GM19395 (cell line): ENCODE measurements at regions not wholly inside any gene's neighbourhood (a gene's known extent, or its start where the extent isn't known, plus 50 kb on each side); places are given as distances from the start of the nearest gene placed in this dataset.
"Not testable (repeated sequence)": the region's sequence is repeated elsewhere in the genome, so short reads cannot be mapped to it uniquely, and the experiment has no call there.

ENCODE experiments used
- ATAC-seq: cut with Tn5 transposase; IDR thresholded peaks from one replicate; pipeline ENCODE4 v1.9.1; 2021; ENCODE audit warnings: mild to moderate bottlenecking, moderate library complexity; ENCODE audit not compliant: unreplicated experiment

- no peak for ATAC-seq
Measured at GRCh38 chr4:134911941-134912340, 710.4 kb upstream of the PABPC4L start.

GRCh38 chr4:134906404-134907023 is 704.9 kb upstream of the PABPC4L start:
- ATAC-seq: no peak

- ATAC-seq: no peak
Measured at GRCh38 chr4:134905061-134905460, 703.5 kb upstream of the PABPC4L start.

GRCh38 chr4:134888156-134888555 is 686.6 kb upstream of the PABPC4L start:
- no peak for ATAC-seq

GRCh38 chr4:134885436-134885835 is 683.8 kb upstream of the PABPC4L start:
- no peak for ATAC-seq

DNA sequence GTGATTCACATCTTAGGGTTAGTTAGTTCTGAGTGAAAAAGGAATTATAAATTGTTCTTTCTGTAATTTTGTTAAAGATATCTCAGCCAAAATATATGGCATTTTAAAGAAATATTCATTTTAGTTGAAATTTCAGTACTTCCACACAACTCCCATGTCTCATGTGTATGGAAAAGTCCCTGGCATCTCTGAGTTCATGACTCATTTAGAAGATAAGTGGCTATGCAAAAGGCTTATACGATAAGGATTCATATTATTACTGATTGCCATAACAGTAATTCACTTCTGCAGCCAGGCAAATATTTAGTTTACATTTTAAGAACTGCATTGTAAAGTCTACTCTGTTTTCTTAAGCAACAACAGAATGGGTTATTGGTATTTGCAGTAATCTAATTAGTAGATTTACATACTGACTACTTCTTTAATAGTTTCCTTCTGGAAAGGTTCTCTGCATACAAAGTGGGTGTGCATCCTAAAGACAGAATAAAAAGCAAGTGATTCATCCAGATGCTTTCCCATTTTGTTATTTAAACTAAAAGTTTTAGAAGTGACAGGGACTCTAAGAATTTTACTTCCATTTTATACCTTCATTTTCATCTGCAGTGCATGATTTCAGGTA is 682.4 kb upstream of the PABPC4L start:
- ATAC-seq: no peak

- ATAC-seq: no peak
Measured at GRCh38 chr4:134879019-134879418, 677.4 kb upstream of the PABPC4L start.

GRCh38 chr4:134867027-134867426 is 665.4 kb upstream of the PABPC4L start:
- ATAC-seq: no peak

DNA sequence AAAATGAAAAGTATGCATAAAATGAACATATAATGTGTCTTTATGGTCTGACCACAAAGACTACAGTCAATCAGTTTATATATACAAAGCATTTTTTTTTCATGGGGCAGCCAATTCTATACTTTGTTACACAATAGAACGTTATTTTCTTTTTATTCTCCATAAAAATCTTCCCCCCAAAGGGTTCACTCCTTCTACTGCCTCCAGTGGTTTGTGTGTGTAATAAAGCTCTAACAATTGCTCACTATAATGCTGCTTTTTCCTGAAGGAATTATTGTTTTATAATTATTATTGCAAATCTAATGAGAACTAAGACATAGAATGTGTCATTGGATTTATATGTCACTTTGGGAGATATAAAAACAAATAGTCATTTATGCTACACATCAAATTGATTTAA is 664.1 kb upstream of the PABPC4L start:
- no peak for ATAC-seq

DNA sequence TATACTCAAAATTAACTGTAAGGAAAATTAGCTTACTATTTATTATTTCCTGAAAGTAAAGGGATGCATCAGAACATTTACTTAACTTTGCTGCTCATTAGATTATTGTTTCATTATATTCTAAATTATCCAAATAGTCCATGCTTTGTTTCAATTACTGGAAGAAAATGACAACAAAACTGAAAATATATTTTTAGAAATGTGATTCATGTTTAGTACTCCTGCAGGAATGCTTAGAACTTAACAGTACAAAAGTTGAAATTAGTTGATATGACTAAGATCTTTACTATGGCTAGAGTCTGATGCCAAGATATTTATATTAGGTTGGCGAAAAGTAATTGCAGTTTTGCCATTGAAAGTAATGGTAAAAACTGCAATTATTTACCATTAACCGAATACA is 660.5 kb upstream of the PABPC4L start:
- no peak for ATAC-seq

DNA sequence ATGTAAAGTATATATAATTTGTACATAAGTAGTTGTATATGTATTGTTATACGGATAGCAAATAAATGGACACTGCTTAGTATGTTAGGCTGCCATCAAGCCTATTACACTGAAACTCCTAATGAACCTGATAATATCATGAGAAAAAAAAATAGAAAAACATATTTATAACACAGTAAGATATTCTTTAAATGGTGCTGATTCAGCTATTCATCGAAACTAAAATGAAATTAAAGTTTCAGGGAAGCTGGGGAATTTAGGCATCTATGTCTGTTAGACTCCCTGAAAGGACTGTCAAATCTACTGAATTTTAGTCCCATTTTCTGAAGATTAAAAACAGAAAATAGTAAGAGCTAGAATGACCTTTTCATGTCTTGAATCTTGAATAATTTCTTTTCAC is 647.1 kb upstream of the PABPC4L start:
- ATAC-seq: no peak

- ATAC-seq: not testable (repeated sequence)
Measured at GRCh38 chr4:134830741-134831140, 629.2 kb upstream of the PABPC4L start.

- no peak for ATAC-seq
Measured at GRCh38 chr4:134812611-134813010, 611.0 kb upstream of the PABPC4L start.

DNA sequence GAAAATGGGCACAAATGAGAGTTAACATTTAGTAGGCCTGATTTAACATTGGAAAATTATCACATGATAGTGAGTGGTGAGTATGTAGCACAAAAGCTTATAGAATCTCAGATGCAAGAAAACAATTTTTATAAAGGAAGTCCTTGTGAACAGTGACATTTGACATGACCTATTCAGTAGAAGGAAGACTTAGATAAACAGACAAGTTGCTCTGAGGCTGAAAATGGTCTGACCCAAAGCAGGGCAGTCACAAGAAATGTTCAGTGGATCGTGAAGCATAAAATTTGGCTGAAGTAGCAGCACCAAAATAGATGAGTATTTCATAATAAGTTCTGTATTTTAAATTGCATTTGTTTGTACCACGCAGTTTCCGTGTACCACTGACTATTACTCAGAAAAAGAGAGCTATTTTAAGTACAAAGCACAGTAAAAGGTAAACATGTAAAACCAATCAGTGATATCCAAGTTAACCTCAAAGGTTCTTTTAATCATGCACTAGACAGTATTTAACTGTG is 605.7 kb upstream of the PABPC4L start:
- no peak for ATAC-seq

DNA sequence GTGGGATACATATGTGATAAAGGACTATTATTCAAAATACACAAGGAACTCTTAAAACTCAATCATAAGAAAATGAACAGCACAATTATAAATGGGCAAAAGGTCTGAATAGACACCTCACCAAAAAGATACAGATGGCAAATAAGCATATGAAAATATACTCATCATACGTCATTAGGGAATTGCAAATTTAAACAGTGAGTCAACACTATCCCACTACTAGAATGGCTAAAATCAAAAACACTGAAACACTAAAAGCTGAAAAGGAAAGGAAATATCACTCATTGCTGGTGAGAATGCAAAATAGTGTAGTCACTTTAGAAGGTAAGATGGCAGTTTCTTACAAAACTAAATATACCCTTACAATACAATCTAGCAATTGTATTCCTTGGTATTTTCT is 597.0 kb upstream of the PABPC4L start:
- ATAC-seq: no peak

- ATAC-seq: no peak
Measured at GRCh38 chr4:134787315-134787714, 585.7 kb upstream of the PABPC4L start.

DNA sequence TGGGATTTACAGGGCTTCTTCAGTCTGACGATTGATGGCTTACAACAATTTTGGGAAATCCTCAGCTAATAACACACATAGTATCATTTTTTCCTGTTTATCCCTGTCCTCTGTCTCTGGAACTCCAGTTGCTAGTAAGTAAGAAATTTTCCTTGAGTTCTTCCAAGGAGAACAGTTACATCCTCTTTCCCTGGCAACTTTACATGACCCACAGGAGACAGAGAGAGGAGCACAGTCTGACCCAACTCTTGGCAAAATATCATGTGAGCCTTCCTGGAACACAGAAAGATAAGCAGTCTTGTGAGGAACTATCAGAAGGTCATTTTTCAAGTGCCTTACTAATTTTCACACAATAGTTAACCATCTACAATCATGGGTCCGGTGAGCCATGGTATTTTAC is 578.7 kb upstream of the PABPC4L start:
- no peak for ATAC-seq

DNA sequence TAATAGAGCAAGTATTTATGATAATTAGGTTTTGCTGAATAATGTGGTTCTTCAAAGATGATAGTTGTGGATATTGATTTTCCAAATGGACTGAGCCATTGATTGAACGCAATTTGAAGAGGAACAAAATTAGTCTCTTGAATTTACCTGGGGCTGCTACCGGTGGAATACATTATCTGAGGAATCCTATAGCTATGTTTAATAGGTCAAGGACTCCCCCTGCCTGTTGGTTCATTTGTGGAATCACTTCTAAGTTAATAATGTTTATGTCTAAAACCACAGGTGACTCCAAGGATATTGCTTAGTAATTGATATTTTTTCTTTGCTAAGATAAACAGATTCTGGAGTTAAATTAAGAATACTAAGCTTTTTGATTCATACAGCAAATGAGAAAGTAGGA is 576.0 kb upstream of the PABPC4L start:
- no peak for ATAC-seq

DNA sequence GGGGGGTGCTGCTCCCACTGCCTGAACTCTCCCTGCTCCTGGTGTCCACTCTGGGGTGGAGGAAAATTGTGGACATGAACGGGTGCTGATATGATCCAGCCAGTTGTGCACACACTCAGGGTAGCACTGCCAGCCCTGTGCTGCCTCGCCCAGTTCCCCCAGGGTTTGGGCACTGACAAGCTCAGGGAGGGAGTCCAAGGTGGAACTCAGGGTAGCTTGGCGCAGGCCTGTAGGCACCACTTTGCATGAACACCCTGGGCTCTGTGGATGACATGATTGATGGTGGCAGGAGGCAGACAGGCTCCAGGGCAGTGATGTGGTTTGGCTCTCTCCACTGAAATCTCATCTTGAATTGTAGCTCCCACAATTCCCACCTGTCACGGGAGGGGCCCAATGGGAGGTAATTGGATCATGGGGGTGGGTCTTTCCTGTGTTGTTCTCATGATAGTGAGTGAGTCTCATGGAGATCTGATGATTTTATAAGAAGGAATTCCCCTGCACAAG is 572.0 kb upstream of the PABPC4L start:
- ATAC-seq: no peak

GRCh38 chr4:134762053-134762452 is 560.5 kb upstream of the PABPC4L start:
- no peak for ATAC-seq

GRCh38 chr4:134756421-134756820 is 554.8 kb upstream of the PABPC4L start:
- ATAC-seq: no peak

GRCh38 chr4:134754301-134755019 is 552.9 kb upstream of the PABPC4L start:
- ATAC-seq: no peak
